Esophagus squamous epithelium (tissue), 5 donors: ENCODE measurements at regions not wholly inside any gene's neighbourhood (a gene's known extent, or its start where the extent isn't known, plus 50 kb on each side); places are given as distances from the start of the nearest gene placed in this dataset.
A peak's percentile ranks its signal among the peaks of the same experiment; 100 is the strongest.

Experiments used
- DNase-seq: peaks from one replicate; lab custom pipeline; 2025; lab: John Stamatoyannopoulos, UW
- H3K27ac ChIP-seq, 4 donors: fragments of 200-600 bp; sonication (generic); one replicate each; pipeline ENCODE4 v1.5.1; 2016 to 2019; ENCODE audit warnings: mild to moderate bottlenecking in 1 of 4
- H3K27me3 ChIP-seq, 4 donors: fragments of 200-600 bp; sonication (generic); 1 replicate in 3 of 4; 2 replicates in 1 of 4; pipeline versions ENCODE4 v1.5.1 to v1.6.0; 2017 to 2021; ENCODE audit warnings: antibody characterized with exemption in 1 of 4
- H3K36me3 ChIP-seq, 3 donors: fragments of 200-600 bp; sonication (generic); one replicate each; pipeline ENCODE4 v1.5.1; 2016 to 2019
- H3K4me1 ChIP-seq, 3 donors: fragments of 200-600 bp; sonication (generic); one replicate each; pipeline ENCODE4 v1.5.1; 2017 to 2019
- H3K4me3 ChIP-seq, 4 donors: fragments of 200-600 bp; sonication (generic); 1 replicate in 3 of 4; 2 replicates in 1 of 4; pipeline ENCODE4 v1.5.1; 2016 to 2019; ENCODE audit warnings: mild to moderate bottlenecking in 2 of 4, moderate library complexity in 1 of 4
- H3K9me3 ChIP-seq, 3 donors: fragments of 200-600 bp; sonication (generic); one replicate each; pipeline ENCODE4 v1.5.1; 2016 to 2019
- CTCF ChIP-seq, 6 experiments: fragments of 450-650 bp in 4 of 6; fragments of 200-600 bp in 2 of 6; sonication (generic) in 2 of 6; IDR thresholded peaks; one replicate each; pipeline ENCODE4 v1.5.1; 2016 to 2019; ENCODE audit warnings: antibody characterized with exemption in 6 of 6, mild to moderate bottlenecking in 4 of 6, moderate library complexity in 4 of 6
- POLR2A ChIP-seq, 4 donors: fragments of 450-650 bp; IDR thresholded peaks; one replicate each; pipeline ENCODE4 v1.6.1; 2017; ENCODE audit warnings: antibody characterized with exemption in 4 of 4, mild to moderate bottlenecking in 4 of 4, moderate library complexity in 3 of 4
- WGBS, 2 donors: methylation state at CpG; one replicate each; pipeline ENCODE4 v1.1.5; 2018; 5-methylcytosine and 5-hydroxymethylcytosine counted together
- intact Hi-C: fragments of 100-400 bp; cut with DNase I; formaldehyde crosslinking; loops from one replicate; pipeline ENCODE4 v1.15.0; 2022
- donor health status: DM: yes; HTN: yes; CAD: no.

GRCh38 chr7:17396692-17397091, 98.2 kb downstream of the AHR start:
- 78 to 86% methylated on average over 2 of the region's 2 CpGs for WGBS, 2 donors
- H3K4me1 ChIP-seq = no peaks in the 10 kb centered on the region
- no peak overlapping the region for H3K27ac ChIP-seq
- no peaks in the 10 kb centered on the region for H3K36me3 ChIP-seq
- H3K4me3 ChIP-seq = no peak overlapping the region
- intact Hi-C loops = no loop called here
- no peak for DNase-seq
- H3K27me3 ChIP-seq = no peaks in the 10 kb centered on the region
- TF ChIP-seq POLR2A (IDR thresholded peaks at IDR 0.05) (no peak), CTCF (IDR thresholded peaks at IDR 0.05) (no peak)
- peaks cover 0 to 16% (median 6%) of the 10 kb centered on the region in 3 donors for H3K9me3 ChIP-seq

DNA sequence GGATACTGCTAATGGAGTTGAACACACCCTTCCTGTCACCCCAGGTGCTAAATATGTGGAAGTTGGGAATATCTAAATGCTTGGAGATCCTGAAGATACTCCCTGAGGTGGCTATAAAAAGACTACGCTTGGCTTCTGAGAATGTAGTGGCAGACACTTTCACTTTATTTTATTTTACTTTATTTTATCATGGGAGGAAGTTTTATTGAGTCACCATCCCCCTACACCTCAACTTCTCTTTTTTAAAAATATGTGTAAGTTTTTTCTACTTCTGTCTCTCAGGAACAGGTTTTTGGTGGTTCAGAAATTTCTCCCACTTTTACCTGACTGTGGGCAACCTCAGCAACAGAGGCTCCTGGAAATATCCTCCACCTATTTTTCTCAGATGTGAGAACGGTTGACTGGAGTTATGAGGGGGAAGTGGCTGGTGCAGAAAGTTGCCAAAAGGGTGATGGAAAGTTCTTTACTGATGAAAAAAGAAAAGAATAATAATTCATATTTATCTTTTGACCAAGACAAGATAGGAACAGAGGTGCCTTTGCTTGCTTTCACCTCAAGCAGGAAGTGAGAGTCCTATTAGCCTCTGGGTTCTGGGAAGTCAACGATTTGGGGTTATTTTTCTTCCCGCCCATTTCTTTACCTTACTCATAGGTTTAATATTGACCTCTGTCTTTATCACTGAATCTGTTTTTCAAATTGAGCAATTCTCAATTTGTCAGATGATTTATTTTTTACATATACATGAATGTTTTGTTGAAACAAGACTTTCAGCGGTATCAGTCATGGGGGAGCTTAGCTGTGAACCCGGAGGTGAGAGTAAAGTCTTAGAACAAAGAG, 103.6 kb downstream of the AHR start:
- Histone ChIP-seq H3K4me3 (peak overlapping the region in 1 of 4 donors; percentile 9), H3K27me3 (no peaks in the 10 kb centered on the region), H3K27ac (no peak overlapping the region), H3K4me1 (peaks cover 0 to 5% (median 0%) of the 10 kb centered on the region in 3 donors), H3K36me3 (no peaks in the 10 kb centered on the region), H3K9me3 (no peaks in the 10 kb centered on the region)
- WGBS, 2 donors = 64 to 72% methylated on average over 6 of the region's 6 CpGs
- intact Hi-C loops = no loop called here
- TF ChIP-seq CTCF (IDR thresholded peaks at IDR 0.05) = no peak
- no peak for TF ChIP-seq POLR2A (IDR thresholded peaks at IDR 0.05)
- DNase-seq = no peak

GRCh38 chr7:17402628-17403278, 104.3 kb downstream of the AHR start:
- 58 to 68% methylated on average over 9 of the region's 9 CpGs for WGBS, 2 donors
- Histone ChIP-seq H3K36me3 (no peaks in the 10 kb centered on the region), H3K27ac (no peak overlapping the region), H3K4me3 (peak overlapping the region in 1 of 4 donors; percentile 9), H3K9me3 (no peaks in the 10 kb centered on the region), H3K27me3 (no peaks in the 10 kb centered on the region), H3K4me1 (peaks cover 0 to 6% (median 0%) of the 10 kb centered on the region in 3 donors)
- intact Hi-C loops = no loop called here
- DNase-seq = no peak
- TF ChIP-seq CTCF (IDR thresholded peaks at IDR 0.05) (no peak), POLR2A (IDR thresholded peaks at IDR 0.05) (no peak)

- Histone ChIP-seq H3K4me1 (peaks cover 0 to 17% (median 3%) of the 10 kb centered on the region in 3 donors), H3K36me3 (no peaks in the 10 kb centered on the region), H3K4me3 (no peak overlapping the region), H3K9me3 (no peaks in the 10 kb centered on the region), H3K27me3 (no peaks in the 10 kb centered on the region), H3K27ac (no peak overlapping the region)
- no peak for DNase-seq
- TF ChIP-seq CTCF (IDR thresholded peaks at IDR 0.05) (no peak), POLR2A (IDR thresholded peaks at IDR 0.05) (no peak)
- WGBS, 2 donors = 56 to 69% methylated on average over 3 of the region's 3 CpGs
- intact Hi-C loops = no loop called here
Observed at GRCh38 chr7:17404006-17404405, 105.6 kb downstream of the AHR start.

DNA sequence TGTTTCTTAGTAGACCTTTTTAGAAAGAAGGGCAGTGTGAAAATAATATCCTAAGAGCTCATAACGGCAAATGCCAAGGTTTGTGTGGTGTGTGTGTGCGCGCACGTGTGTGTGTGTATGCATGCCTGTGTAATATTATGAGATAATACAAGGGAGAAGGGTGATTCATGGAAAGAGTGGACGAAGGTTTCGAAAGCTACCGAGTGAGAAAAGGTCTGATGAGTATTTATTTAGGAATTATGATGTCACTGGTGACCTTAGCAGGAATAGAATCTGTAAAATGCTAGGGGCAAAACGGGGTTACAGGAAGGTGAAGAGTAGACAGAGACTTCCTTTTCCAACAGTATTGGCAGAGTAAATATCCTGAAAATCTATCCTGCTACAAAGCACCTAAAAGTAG, 107.3 kb downstream of the AHR start:
- Histone ChIP-seq H3K4me3 (no peak overlapping the region), H3K27ac (no peak overlapping the region), H3K36me3 (no peaks in the 10 kb centered on the region), H3K9me3 (no peaks in the 10 kb centered on the region), H3K4me1 (peaks cover 0 to 17% (median 3%) of the 10 kb centered on the region in 3 donors), H3K27me3 (no peaks in the 10 kb centered on the region)
- DNase-seq = no peak
- 38 to 53% methylated on average over 8 of the region's 8 CpGs for WGBS, 2 donors
- intact Hi-C loops = no loop called here
- TF ChIP-seq CTCF (IDR thresholded peaks at IDR 0.05) = no peak
- no peak for TF ChIP-seq POLR2A (IDR thresholded peaks at IDR 0.05)
